ENCODE measurements at regions not wholly inside any gene's neighbourhood (a gene's known extent, or its start where the extent isn't known, plus 50 kb on each side); places are given as distances from the start of the nearest gene placed in this dataset.

- DNase-seq: no peak
Observed at GRCh38 chr10:22765660-22766547, 51.5 kb upstream of the PIP4K2A start.

GRCh38 chr10:22764639-22765038 lies 50.3 kb upstream of the PIP4K2A start:
- DNase-seq: no peak
